ENCODE measurements at regions not wholly inside any gene's neighbourhood (a gene's known extent, or its start where the extent isn't known, plus 50 kb on each side); places are given as distances from the start of the nearest gene placed in this dataset.
"Not testable (repeated sequence)": the region's sequence is repeated elsewhere in the genome, so short reads cannot be mapped to it uniquely, and the experiment has no call there.

DNA sequence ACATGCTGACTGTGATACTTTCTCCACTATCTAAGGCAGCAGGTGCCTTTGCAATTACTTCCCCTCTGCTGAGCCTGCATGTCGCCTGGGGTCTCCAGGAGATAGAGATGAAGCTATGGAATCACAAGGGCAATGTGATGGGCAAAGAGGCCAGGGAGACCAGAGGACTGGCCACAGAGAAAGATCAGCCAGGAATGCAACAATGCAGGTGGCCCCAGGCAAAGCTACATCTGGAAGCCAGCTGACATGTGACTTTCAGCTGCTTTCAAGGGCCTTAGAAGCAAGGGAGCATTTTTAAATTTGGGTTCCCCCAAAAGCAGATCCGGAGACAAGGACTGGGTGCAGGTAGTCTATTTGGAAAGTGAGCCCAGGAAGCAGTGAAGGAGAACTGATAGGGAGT is 107.9 kb upstream of the SRSF6 start:
- no peak overlapping the region for H3K27ac ChIP-seq (ENCODE audit: low read length)
- H4K20me1 ChIP-seq (ENCODE audit: insufficient read depth, low read length) = no peaks in the 10 kb centered on the region
- TF ChIP-seq CTCF (IDR thresholded peaks at IDR 0.05; ENCODE audit: borderline replicate concordance, extremely low read depth, low read length, poor library complexity, severe bottlenecking) (no peak), EZH2 (IDR thresholded peaks at IDR 0.05; ENCODE audit: borderline replicate concordance, low read depth, low read length, severe bottlenecking) (no peak)
- no peak overlapping the region for H3K4me2 ChIP-seq (ENCODE audit: insufficient read depth, low read length)
- H3K79me2 ChIP-seq (ENCODE audit: insufficient read depth, low read length) = no peaks in the 10 kb centered on the region
- ATAC-seq (ENCODE audit: insufficient read depth, low read depth) (no peak), DNase-seq (no peak)
- H3K4me1 ChIP-seq (ENCODE audit: insufficient read depth, low read length) = no peaks in the 10 kb centered on the region
- no peak overlapping the region for H2AFZ ChIP-seq (ENCODE audit: low read depth, low read length)
- no peak overlapping the region for H3K4me3 ChIP-seq (ENCODE audit: low read depth in 1 of 2, low read length in 2 of 2)
- H3K36me3 ChIP-seq (ENCODE audit: insufficient read depth, low read length) = no peaks in the 10 kb centered on the region
- peaks cover 12% of the 10 kb centered on the region for H3K27me3 ChIP-seq (ENCODE audit: insufficient read depth, low read length, poor library complexity)
- no peak overlapping the region for H3K9ac ChIP-seq (ENCODE audit: low read depth, low read length)
- H3K9me3 ChIP-seq (ENCODE audit: insufficient read depth, low read length, severe bottlenecking) = no peaks in the 10 kb centered on the region

- not testable (repeated sequence) for DNase-seq; H3K36me3 ChIP-seq (ENCODE audit: insufficient read depth, low read length); H3K4me2 ChIP-seq (ENCODE audit: insufficient read depth, low read length); ATAC-seq (ENCODE audit: insufficient read depth, low read depth); H3K4me3 ChIP-seq (ENCODE audit: low read depth in 1 of 2, low read length in 2 of 2); H3K27ac ChIP-seq (ENCODE audit: low read length); H3K9me3 ChIP-seq (ENCODE audit: insufficient read depth, low read length, severe bottlenecking); H3K79me2 ChIP-seq (ENCODE audit: insufficient read depth, low read length); H3K4me1 ChIP-seq (ENCODE audit: insufficient read depth, low read length); H4K20me1 ChIP-seq (ENCODE audit: insufficient read depth, low read length); H3K9ac ChIP-seq (ENCODE audit: low read depth, low read length); H2AFZ ChIP-seq (ENCODE audit: low read depth, low read length)
- peaks cover 12% of the 10 kb centered on the region for H3K27me3 ChIP-seq (ENCODE audit: insufficient read depth, low read length, poor library complexity)
Measured at GRCh38 chr20:43347839-43348238, 109.9 kb upstream of the SRSF6 start.

GRCh38 chr20:43345676-43346075 is 112.0 kb upstream of the SRSF6 start:
- Histone ChIP-seq H3K27ac (ENCODE audit: low read length) (no peak overlapping the region), H3K36me3 (ENCODE audit: insufficient read depth, low read length) (no peaks in the 10 kb centered on the region), H3K4me3 (ENCODE audit: low read depth in 1 of 2, low read length in 2 of 2) (no peak overlapping the region), H2AFZ (ENCODE audit: low read depth, low read length) (no peak overlapping the region), H3K27me3 (ENCODE audit: insufficient read depth, low read length, poor library complexity) (peaks cover 12% of the 10 kb centered on the region), H3K9ac (ENCODE audit: low read depth, low read length) (no peak overlapping the region), H4K20me1 (ENCODE audit: insufficient read depth, low read length) (no peaks in the 10 kb centered on the region), H3K4me1 (ENCODE audit: insufficient read depth, low read length) (no peaks in the 10 kb centered on the region), H3K9me3 (ENCODE audit: insufficient read depth, low read length, severe bottlenecking) (no peaks in the 10 kb centered on the region), H3K4me2 (ENCODE audit: insufficient read depth, low read length) (no peak overlapping the region), H3K79me2 (ENCODE audit: insufficient read depth, low read length) (no peaks in the 10 kb centered on the region)
- DNase-seq (no peak), ATAC-seq (ENCODE audit: insufficient read depth, low read depth) (no peak)
- no peak for TF ChIP-seq EZH2 (IDR thresholded peaks at IDR 0.05; ENCODE audit: borderline replicate concordance, low read depth, low read length, severe bottlenecking)
- TF ChIP-seq CTCF (IDR thresholded peaks at IDR 0.05; ENCODE audit: borderline replicate concordance, extremely low read depth, low read length, poor library complexity, severe bottlenecking) = no peak

GRCh38 chr20:43341511-43341910 is 116.2 kb upstream of the SRSF6 start:
- ATAC-seq (ENCODE audit: insufficient read depth, low read depth) = no peak
- no peak for DNase-seq
- Histone ChIP-seq H3K4me2 (ENCODE audit: insufficient read depth, low read length) (no peak overlapping the region), H3K27me3 (ENCODE audit: insufficient read depth, low read length, poor library complexity) (no peaks in the 10 kb centered on the region), H3K4me3 (ENCODE audit: low read depth in 1 of 2, low read length in 2 of 2) (no peak overlapping the region), H3K9me3 (ENCODE audit: insufficient read depth, low read length, severe bottlenecking) (peaks cover 7% of the 10 kb centered on the region), H2AFZ (ENCODE audit: low read depth, low read length) (no peak overlapping the region), H3K36me3 (ENCODE audit: insufficient read depth, low read length) (no peaks in the 10 kb centered on the region), H3K79me2 (ENCODE audit: insufficient read depth, low read length) (no peaks in the 10 kb centered on the region), H4K20me1 (ENCODE audit: insufficient read depth, low read length) (no peaks in the 10 kb centered on the region), H3K27ac (ENCODE audit: low read length) (no peak overlapping the region), H3K9ac (ENCODE audit: low read depth, low read length) (no peak overlapping the region), H3K4me1 (ENCODE audit: insufficient read depth, low read length) (no peaks in the 10 kb centered on the region)
- no peak for TF ChIP-seq EZH2 (IDR thresholded peaks at IDR 0.05; ENCODE audit: borderline replicate concordance, low read depth, low read length, severe bottlenecking)
- TF ChIP-seq CTCF (IDR thresholded peaks at IDR 0.05; ENCODE audit: borderline replicate concordance, extremely low read depth, low read length, poor library complexity, severe bottlenecking) = no peak
